HG03066 (cell line): ENCODE measurements at regions not wholly inside any gene's neighbourhood (a gene's known extent, or its start where the extent isn't known, plus 50 kb on each side); places are given as distances from the start of the nearest gene placed in this dataset.
"Not testable (repeated sequence)": the region's sequence is repeated elsewhere in the genome, so short reads cannot be mapped to it uniquely, and the experiment has no call there.

Source experiments
- ATAC-seq: cut with Tn5 transposase; IDR thresholded peaks from one replicate; pipeline ENCODE4 v1.9.1; 2021; ENCODE audit warnings: low read depth; ENCODE audit not compliant: unreplicated experiment

DNA sequence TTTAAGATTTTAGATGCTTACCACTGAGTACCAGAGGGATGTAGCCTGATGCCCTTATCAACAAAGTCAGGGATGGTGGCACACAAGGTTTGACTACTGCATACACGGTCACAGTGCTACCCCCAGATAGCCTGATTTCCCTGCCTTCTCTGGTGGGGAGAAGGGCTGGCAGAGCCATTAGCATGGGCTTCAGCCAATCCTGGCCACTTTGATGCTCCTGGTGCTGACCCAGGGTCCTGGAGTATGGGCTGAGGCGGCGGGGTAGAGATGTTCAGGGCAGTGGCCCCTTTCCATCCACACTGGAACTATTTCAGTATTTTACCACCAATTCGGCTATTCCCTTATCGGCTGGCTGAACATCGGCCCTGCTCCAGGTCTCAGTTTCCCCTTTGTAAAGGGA lies 83.2 kb downstream of the POTEB3 start:
- not testable (repeated sequence) for ATAC-seq

- not testable (repeated sequence) for ATAC-seq
These were observed 84.4 kb downstream of the POTEB3 start for GRCh38 chr15:21355944-21356343.

DNA sequence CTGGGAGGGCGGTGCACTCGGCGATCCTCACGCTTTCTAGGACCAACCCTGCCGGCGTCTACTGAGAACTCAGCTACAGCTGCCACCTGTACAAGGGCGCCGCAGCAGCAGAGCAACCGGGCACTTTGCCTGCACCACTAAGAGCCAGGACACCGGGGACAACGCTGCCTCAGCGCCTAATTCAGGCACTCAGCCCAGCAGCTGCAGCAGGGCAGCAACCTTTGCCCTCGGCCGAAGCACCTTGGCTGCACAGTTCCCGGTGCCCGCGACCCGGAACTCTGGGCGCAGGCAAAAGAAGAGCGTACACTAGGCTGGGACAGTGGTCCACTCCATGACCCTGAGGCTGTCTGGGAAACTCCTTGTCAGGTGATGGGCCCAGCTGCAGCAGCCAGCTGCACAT lies 85.7 kb downstream of the POTEB3 start:
- not testable (repeated sequence) for ATAC-seq

DNA sequence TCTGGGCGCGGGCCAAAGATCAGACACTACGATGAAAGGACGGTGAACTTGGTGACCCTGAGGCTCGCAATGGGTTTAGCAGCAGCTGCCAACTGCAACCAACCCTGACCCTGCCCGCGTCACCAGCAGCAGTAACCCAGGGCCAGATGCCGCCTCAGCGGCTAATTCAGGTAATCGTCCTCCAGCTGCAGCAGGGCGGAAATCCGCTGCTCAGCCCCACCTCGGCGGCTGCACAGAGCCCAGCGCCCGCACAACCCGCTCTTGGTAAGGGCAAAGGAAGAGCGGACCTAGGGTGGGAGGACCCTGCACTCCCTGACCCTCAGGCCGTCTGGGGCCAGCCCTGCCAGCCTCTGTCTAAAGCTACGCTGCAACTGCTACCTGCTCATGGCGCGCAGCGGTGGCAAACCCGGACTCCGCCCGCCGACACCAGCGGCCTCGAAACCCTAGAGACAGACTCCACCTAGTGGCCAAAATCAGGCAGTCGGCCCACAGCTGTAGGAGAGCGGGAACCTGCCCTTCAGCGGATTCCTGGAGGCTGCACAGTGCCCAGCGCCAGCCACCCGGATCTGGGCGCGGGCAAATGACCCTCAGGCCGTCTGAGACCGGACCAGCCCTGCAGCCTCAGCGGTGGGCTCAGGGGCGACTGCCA lies 87.5 kb downstream of the POTEB3 start:
- not testable (repeated sequence) for ATAC-seq

DNA sequence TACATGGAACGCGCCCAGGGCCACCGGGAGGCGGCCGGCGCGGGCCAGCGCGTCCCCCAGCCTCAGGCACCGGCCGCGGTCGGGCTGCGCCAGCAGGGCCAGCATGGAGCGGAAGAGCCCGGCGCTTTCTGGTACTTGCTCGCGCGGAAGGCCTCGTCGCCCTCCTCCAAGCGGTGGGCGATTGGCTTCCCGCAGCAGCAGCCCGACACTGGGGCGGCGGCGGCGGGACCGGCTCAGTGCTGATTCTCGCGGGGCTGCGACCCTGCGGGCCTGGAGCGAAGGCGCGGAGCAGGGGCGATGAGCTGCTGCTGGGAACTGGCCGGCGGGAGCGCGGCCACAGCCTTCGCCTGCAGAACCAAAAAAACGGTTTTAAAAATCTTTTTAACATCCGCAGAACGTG lies 95.3 kb downstream of the POTEB3 start:
- not testable (repeated sequence) for ATAC-seq

GRCh38 chr15:21344500-21344899 lies 95.8 kb downstream of the POTEB3 start:
- not testable (repeated sequence) for ATAC-seq

DNA sequence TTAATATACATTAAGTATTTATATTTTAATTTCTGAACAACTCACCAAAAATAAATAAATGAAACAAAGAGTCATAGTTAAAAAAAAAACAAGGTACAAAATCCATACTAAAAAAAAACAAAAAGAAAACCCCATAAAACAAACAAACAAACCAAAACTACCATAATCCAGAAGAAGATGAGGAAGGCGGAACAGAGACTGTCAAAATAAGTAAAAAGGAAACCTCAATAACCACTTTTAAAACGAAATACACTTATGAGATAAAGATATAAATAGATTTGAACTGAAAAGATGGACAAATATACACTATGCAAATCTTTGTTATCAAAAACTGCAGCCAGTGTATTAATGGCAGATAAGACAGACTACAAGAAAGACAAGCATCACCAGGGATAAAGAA lies 103.3 kb downstream of the POTEB3 start:
- not testable (repeated sequence) for ATAC-seq

GRCh38 chr15:21324720-21325460 lies 115.4 kb downstream of the POTEB3 start:
- ATAC-seq: not testable (repeated sequence)

- peak; percentile 36 for ATAC-seq
These were observed 155.9 kb downstream of the POTEB3 start for GRCh38 chr15:21284353-21284752.

- peak; percentile 97 for ATAC-seq
These were observed 157.1 kb downstream of the POTEB3 start for GRCh38 chr15:21283210-21283609.

- not testable (repeated sequence) for ATAC-seq
These were observed 160.0 kb downstream of the POTEB3 start for GRCh38 chr15:21280272-21280671.

GRCh38 chr15:21272176-21272982 lies 167.9 kb downstream of the POTEB3 start:
- peak; percentile 49 for ATAC-seq

GRCh38 chr15:21271566-21271965 lies 168.7 kb downstream of the POTEB3 start:
- ATAC-seq: no peak

DNA sequence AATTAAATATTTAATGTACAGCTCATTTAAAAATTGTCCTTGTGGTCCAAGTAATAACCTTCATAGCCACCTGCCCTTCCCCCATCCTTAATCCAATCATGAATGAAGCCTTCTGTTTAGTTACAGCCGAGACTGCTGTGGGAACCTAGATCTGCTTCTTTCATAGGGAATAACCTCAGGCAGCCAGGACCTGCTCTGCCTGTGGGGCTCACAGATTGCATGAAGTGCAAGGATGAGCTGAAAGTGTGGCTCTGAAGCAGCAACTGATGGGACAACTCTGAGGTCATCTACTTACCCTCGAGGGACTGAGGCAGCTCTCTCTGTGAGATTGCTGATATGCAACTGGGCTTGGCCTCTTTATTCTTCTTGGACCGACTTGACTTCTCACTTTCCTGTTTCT lies 169.8 kb downstream of the POTEB3 start:
- ATAC-seq: no peak

DNA sequence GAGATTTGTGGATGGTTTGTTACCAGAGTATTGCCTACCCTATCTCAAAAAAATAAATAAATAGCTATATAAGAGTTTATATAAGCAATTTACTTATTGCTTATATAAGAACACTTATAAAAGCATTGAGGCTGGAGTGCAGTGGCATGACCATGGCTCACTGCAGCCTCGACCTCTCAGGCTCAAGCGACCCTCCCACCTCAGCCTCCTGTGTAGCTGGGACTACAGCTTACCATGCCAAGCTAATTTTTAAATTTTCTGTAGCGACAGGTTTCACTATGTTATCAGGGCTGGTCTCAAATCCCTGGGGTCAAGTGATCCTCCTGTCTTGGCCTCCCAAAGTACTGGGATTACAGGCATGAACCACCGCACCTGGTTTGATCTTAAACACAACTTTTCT lies 170.6 kb downstream of the POTEB3 start:
- not testable (repeated sequence) for ATAC-seq

- no peak for ATAC-seq
These were observed 171.2 kb downstream of the POTEB3 start for GRCh38 chr15:21269121-21269520.

DNA sequence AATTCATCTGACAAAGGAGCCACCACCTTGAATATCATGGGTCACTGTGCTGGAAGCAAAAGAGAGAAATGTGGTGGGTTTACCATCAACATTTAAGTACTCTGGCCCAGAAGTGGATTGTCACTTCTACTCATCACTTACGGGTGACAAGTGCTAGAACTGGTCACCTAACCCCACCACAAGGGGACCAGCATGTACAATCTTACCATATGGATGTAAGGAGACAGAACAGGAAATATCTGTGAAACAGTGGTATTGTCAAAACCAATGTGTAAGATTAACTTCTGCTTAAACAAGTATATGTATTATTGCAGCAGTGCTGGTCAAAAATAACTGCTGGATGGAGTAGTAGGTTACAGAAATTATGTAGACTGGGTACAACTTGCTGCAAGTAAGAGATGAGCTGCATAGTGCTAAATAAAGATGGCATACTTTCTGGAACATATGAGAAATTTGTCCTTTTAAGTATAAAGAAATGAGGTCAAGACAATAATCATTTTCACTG lies 171.8 kb downstream of the POTEB3 start:
- ATAC-seq: no peak

DNA sequence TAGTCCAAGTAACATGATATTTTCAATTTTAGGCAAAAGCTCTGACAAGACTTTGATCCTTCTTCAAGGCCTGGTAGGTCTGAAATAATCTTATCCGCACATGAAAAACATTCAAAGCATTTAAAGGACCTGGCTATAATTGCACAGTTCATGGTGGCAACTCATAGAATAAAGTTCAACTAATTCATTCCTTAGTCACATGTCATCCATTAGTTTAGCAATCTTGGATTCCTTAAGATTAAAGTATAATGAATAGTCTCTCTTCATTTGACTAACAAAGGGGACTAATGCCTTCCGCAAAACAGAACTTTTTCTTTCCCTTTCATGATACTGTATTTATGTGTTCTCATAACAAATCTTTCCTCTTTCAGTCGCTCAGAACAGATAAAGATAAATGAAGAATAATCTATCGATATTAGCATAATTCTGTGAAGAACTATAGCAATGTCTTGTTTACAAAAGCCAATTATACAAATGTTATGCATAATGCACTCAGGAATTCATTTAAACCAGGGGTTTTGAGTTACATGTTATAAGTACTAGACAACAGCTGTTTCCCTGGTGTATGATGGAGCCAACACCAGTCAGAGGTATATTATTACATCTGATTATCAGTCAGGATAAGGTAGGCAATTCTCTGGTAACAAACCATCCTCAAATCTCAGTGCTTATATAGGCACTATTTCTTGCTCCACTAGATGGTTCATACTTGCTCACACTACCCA lies 172.5 kb downstream of the POTEB3 start:
- no peak for ATAC-seq

GRCh38 chr15:21267226-21267625 lies 173.1 kb downstream of the POTEB3 start:
- ATAC-seq: no peak

- not testable (repeated sequence) for ATAC-seq
These were observed 174.7 kb downstream of the POTEB3 start for GRCh38 chr15:21265628-21266027.
